Fibroblast of the conjunctiva (primary cell): ENCODE measurements at regions not wholly inside any gene's neighbourhood (a gene's known extent, or its start where the extent isn't known, plus 50 kb on each side); places are given as distances from the start of the nearest gene placed in this dataset.
"Not testable (repeated sequence)": the region's sequence is repeated elsewhere in the genome, so short reads cannot be mapped to it uniquely, and the experiment has no call there.

ENCODE experiments used
- DNase-seq: peaks from one replicate; pipeline ENCODE4 v3.0.0-alpha.2; 2010; ENCODE audit warnings: low read depth

DNA sequence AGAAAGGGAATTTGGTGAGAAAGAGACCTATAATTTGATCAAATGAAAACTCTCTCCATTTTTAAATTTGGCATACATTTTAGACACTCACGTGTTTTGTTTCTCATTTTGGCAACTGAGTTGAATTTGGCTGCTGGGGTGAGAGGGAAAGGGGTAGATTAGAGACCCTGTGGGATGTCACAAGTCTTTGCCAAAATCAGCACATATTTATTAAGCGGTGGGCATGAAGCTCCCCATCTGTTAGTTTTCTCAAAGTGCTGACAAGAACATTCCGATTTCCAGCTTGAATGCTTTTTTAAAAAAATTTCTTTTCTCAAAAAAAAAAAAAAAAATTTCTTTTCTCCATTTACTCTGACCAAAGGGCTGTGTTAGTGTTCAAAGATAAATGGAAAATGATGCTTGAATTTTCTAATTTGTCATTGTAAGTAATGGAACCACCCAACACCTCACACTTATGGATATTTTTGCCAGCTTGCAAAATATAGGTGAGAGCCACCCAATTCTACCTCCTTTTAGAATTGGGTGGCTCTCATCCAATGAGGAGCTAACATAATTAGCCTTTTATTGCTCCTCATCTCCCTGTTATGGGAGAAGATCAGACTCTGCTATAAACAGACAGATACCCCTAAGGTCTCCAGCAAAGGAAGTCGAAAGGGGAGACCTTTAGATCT is 222.9 kb upstream of the FN1 start:
- DNase-seq, result no peak

DNA sequence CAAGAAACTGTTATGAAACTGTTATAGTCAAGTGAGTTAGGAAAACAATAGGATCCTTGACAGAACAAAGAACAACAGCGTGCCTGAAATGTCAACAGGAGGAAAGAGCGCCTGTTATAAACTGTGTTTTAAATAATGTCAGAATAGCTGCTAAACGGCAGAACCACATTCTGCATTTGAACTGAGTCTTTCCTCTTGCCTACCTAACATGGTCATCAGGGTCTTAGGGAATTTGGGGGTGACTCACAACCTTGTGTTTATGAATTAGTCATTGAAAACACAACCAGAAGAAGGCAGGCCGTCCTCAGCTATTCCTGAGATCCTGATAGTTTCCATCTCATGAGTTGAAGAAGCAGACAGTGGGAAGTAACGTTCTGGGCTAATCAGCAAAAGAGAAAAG is 222.0 kb upstream of the FN1 start:
- DNase-seq, result peak; percentile 87

DNA sequence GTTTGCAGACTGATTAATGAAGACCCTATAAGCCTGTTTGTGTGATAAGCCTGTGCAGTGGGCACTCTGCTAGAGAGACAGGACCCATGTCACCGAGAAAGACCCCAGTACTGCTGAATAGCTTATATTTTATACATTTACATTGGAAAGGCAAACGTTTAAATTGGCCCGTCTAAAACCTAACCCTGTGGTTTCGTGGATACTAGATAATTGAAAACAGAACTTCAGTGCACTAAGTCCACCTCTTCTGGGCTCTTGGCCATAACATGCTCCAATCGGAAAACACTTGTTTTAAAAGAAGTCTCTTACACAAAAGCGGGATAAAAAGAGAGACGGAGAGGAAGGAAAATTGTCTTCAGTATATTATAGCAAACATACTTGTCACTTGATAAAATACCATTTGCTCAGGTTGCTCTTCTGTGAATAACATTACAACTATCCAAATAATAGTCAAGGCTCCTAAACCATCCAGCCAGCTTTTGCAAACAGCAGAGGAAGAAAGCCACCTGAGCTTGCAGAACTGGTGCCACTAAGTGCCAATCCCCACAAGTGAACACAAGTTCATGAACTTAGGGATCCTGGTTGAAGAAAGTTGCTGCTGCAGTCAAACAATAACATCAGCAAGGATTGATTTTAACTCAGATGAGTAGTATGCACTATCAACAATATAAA is 218.4 kb upstream of the FN1 start:
- DNase-seq, result peak; percentile 82

DNA sequence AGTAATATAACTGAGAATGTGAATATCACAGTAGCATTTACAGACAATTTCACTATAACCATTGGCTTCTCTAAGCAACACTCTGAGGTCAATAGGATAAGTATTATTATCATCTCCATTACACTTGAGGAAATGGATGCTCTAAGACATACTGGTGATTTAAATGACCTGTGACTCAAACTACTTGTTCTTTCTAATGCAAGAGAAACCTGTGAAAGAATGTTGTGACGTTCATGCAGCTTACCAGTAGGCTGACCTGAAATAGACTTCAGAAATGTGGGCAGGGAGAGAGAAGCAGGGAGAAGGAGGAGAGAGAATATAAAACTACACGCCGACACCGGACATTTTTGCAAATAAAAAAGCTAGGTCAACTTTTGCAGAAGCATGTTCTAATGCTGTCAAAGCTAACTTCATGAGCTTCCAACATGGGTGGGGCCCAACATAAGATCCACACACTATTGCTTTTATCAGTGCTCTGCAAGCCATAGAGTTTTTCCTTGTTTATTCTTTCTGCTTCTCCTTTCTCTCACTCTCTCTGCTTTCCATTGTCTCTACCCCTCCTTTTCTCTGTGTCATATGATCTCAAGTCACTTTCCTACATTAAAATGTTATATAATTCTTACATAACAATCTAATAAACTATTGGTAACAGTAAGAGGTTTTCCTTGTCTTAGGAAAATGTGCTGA is 217.6 kb upstream of the FN1 start:
- no peak for DNase-seq

DNA sequence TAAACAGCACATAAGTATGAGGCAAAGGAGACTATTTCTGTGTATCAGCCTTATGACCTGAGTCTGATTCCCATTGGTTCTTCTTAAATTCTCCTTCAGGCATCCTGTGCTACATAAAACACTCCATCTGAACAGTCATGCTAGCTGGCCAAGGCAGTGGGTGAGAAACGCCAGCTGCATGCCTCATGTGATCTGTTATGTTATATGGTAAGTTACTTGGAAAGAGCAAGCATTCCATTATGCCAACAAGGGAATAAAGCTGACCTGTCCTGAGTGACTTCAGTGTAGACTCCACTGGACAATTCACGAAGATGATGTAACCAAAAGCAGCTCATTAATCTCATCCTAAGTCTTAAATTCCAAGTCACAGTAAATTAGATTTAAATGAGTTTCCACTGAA is 216.5 kb upstream of the FN1 start:
- DNase-seq, result peak; percentile 79

DNA sequence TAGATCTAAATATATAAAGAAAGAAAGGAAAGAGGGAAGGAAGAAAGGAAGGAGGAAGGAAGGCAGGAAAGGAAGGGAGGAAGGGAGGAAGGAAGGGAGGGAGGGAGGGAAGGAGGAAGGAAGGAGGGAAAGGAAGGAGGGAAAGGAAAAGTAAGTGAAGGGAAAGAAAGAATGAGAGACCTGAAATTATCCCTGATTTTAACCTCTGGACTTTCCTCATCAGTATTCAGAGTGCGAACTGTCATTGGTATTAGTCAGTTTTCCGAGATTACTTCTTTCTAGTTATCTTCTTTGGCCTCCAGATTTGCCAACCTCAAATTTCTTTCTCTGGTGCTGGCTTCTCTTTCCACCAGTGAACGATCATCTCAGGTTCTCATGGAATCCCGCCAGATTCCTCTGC is 215.5 kb upstream of the FN1 start:
- no peak for DNase-seq

DNA sequence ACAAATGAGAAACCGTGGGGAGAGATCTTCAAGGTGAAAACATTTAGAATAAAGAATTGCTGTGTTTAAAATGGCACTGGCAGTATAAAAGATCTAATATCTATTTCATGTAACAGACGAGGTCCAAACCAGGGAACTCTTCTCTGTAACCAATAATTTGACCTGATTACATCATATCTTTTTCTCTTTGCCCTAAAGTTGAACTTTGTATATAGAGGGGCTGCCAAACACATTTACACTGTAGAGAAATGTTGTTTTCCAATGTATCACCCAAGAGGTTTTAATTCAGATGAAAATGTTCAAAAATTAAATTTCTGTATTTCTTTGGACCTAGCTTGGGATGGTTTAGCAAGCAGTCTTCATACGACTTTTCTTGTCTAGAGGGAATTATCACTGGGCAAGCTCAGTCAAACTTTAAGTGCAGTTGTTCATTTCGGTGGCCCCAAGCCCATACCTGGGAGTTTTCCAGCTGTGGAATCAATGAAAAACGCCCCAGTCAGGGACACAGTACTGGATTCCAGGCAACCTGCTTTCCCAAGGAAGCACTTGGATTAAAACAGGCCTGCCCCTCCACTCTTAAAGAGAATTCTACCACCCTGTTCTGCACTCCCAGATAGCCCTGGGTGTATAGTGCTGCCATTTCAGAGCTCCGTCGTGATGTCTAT is 208.5 kb upstream of the FN1 start:
- DNase-seq, result no peak

DNA sequence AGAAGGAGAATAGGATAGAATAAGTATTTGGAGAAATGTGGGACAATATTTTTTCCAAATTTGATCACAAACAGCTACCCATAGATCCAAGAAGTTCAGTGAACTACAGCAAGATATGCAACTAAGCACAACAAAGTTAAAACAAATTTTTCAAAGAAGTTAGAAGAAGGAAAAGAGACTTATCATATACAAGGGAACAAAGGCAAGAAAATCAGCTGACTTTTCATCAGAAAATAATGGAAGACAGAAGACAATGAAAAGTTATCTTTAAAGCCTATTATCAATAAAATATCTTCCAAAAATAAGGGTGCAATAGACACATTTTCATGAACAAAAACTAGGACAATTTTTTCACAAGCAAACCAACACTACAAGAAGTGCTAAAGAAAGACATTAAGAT is 202.8 kb upstream of the FN1 start:
- DNase-seq, result no peak

DNA sequence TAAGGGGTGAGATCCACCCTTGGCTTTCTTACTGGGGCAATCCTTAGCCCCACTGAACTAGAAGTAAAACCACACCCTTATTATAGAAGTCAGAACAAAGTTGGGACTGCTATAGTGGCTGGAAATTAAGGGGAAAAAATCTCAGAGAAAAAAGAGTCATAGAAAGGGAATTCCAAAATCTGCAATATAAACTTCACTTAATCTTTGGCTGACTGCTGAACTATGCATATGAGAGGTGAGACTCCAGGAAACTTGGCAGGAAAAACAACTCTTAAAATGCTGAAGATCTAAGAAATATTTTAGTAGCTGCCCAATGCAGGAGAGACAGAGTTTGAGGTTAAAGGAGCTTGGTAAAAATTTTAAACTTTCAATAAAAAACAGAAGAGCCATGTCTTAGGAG is 201.8 kb upstream of the FN1 start:
- no peak for DNase-seq

DNA sequence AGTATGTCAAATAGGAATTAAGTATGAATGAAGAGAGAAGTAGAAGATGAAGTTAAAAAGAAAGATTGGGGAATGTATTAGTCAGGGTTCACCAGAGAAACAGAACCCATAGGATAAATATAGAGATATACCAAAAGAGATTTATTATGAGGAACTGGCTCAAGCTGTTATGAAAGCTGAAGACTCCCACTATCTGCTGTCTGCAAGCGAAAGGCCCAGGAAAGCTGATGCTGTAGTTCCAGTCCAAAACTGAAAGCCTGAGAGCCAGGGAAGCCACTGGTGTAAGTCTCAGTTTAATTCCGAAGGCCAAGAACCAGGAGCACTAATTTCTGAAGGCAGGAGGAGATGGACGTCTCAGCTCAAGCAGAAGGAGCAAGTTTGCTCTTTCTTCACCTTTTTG is 200.9 kb upstream of the FN1 start:
- no peak for DNase-seq

DNA sequence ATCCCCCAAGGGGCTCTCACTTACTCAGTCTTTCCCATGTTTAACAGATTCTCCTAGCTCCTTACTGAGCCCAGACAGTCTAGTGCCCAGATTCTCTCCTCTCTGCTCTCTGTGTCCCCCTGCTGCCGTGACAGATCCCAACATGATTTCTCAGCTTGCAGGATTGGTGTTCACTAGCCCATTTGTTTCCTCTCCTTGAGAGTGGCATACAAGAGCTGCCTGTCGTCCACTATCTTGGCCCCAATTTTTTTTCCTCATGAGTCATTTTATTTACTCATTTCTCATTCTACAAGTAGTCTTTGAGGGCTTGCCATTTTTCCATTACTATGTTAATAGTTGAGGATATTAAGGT is 199.9 kb upstream of the FN1 start:
- no peak for DNase-seq

DNA sequence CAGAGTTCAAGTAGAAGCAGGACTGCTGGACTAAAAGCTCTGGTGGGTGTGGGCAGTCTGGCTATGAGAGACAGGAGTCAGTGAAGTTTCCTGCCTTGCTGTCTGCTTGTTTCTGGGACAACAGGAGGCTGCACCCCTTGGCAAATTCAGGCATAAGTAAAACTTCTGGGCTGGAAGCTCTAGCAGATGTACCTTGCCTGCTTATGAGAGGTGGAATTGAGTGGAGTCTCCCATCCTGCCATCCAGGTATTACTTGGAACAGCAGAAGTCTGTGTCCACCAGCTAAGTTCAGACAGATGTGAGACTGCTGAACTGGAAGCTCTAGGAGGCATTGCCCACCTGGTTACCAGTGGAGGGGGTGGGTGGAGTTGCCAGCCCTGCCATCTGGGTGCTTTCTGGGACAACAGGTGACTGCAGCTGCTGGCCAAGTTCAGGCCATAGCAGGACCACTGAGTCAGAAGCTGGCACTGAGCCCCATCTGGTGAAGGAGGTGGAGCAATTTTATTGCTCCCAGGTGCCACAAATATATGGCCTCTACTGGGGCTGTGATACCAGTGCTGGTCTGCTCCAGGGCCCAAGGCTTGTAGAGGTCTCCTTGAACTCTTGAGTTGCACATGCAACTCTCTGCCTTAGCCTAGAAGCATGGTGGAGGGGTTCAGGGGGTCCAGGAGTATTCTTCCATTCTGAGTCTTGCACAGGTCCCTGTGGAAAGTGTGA is 199.4 kb upstream of the FN1 start:
- no peak for DNase-seq

DNA sequence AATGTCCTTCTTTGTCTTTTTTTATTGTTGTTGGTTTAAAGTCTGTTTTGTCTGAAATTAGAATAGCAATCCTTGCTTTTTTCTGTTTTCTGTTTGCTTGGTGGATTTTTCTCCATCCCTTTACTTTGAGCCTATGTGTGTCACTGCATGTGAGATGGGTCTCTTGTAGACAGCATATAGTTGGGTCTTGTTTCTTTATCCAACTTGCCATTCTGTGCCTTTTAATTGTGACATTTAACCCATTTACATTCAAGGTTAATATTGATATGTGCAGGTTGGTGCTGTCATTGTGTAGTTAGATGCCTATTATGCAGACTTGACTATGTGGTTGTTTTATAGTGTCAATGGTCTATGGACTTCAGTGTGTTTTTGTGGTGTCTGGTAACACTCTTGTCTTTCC is 197.5 kb upstream of the FN1 start:
- no peak for DNase-seq

DNA sequence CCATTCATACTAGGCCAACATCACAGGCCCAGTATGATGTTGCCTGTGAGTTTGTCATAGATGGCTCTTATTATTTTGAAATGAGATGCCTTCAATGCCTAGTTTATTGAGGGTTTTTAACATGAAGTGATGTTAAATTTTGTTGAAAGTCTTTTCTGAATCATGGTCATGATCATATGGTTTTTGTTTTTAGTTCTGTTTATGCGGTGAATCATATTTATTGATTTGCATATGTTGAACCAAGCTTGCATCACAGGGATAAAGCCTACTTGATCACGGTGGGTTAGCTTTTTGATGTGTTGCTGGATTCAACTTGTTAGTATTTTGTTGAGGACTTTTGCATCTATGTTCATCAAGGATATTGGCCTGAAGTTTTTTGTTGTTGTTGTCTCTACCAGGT is 195.8 kb upstream of the FN1 start:
- DNase-seq, result no peak

DNA sequence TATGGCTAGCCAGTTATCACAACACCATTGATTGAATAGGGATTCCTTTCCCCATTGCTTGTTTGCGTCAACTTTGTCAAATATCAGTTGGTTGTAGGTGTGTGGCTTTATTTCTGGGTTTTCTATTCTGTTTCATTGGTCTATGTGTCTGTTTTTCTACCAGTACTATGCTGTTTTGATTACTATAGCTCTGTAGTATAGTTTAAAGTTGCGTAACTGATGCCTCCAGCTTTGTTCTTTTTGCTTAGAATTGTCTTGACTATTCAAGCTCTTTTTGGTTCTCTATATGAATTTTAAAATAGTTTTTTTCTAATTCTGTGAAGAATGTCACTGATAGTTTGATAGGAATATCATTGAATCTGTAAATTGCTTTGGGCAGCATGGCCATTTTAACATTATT is 194.9 kb upstream of the FN1 start:
- DNase-seq, result not testable (repeated sequence)

DNA sequence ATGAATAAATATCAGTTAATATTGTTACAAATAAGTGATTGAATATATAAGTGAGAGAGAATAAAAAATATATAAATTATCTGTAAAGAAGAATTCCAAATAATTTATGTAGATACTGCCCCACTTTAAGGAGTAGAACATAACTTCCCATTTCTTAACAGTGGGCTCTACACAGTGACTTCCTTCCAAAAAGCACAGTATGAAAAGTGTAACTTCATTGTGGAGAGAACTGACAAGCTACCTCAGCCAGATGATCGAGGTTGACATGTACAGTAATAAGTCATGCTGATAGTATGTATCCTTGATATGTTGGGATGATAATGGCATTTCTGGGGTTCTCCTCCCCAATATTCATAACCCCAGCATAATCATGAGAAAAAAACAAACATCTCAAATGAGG is 191.9 kb upstream of the FN1 start:
- DNase-seq, result no peak

DNA sequence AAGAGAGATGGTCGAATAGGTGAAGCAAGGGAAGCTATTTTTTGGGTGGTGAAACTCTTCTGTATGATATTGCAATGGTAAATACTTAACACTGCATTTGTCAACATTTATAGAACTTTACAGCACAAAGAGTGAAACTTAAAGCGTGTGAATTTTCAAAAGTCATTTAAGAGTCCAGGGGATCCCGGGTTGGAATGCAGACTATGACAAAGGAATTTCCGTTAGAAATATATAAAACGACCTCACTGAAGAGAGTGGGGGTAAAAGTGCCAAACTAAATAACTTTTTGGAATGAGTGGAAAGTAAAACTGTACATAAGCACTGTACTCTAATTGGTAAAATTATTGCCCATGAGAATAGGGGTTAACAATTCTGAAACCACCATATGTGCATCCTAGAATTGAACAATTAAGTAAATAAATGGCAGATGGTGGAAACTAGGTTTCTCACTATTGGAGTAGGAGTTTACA is 191.0 kb upstream of the FN1 start:
- DNase-seq, result no peak

DNA sequence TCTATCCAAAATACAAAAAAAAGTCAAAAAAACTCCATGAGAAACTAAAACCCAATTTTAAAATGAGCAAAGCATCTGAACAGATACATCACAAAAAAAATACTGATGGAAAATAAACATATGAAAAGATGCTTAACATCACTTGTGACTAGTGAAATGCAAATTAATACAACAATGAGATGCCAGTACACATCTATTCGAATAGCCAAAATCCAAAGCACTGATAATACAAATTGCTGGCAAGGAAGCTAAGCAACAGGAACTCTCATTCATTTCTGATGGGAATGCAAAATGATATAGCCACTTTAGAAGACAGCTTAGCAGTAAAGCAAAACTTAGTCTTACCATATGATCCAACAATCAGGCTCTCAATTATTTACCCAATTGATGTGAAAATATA is 190.2 kb upstream of the FN1 start:
- no peak for DNase-seq

DNA sequence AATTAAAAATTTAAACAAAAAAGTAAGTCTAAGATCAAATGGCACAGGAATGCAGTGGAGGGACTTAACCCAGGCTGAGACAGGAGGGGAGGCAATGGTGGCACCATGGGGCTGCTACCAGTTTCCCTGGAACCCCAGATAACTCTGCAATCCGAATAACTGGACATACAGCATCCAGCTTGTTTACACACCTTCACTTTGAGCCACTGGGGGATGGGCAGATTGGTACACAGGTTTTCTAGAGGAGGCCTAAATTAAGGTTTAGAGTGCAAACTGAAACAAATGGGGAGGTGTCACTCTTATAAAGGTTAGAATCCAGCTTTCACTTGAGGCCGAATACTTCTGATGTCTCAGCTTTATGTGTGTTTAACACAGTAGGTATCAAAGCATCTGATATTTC is 189.3 kb upstream of the FN1 start:
- no peak for DNase-seq

DNA sequence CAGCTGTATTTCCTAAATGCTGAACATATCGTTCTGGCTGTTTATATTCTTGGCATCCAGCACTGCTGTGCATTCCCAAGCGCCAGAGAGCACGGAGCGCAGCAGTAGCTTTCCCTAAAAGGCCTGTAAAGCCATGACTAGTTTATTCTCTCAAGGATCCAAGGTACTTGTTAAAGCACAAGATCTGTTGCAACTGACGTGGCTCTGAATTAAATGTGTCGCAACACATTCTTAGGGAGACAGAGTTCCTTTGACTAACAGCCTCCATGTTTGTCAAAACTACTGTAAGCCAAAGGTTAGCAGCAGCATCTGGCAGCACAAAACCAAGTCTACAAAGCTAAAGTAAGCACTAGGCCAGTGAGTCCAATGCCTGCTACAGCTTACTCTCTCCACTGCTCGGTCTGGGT is 188.6 kb upstream of the FN1 start:
- peak; percentile 99 for DNase-seq

DNA sequence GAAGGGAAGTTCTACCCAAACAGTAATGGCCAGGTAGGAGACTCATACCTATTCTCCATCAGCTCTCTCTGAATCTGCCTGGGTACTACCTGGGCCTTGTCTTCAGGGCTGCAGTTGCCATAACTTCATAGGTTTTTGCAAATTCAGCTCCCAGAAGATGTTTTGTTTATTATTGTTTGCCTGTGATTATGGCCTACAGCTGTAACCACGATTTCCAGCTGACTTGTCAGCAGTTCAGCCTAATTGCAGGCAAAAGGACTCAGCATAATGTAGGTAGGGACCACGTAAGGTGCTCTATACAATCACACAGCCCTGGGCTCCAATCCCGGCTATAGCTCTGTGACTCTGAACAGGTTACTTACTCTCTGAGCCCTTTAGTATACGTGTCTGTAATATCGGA is 187.0 kb upstream of the FN1 start:
- DNase-seq, result no peak

DNA sequence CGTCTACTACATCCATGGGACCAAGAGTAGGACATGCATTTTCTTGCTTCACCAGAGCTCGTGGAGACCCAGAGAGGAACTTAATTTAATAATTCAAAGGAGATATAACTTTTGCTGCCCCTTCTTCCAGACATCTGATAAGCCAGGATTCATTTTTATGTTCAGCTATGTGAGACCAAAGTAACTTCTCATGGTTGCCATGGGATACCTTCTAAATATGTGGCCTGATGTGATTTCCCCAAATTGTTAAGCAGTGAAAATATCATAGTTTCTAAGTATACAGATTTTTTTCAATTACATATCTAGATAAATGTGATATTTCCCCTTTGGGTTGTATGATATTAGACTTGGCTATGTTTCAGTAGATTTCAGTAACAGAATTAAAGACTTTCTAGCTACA is 185.5 kb upstream of the FN1 start:
- DNase-seq, result no peak
